IMR-90 (cell line): ENCODE measurements at regions not wholly inside any gene's neighbourhood (a gene's known extent, or its start where the extent isn't known, plus 50 kb on each side); places are given as distances from the start of the nearest gene placed in this dataset.

Experiments
- ATAC-seq: fragments of 200-7000 bp; cut with Tn5 transposase; 2 replicates; pipeline ENCODE4 v1.9.1; 2020; ENCODE audit warnings: low read depth, mild to moderate bottlenecking, moderate library complexity
- BruUV-seq: library from RNA; stranded (reverse); fragments of 400-500 nt; replicated peaks from 2 replicates; lab custom pipeline; 2021; lab: Mats Ljungman, UMichigan
- CTCF ChIA-PET: fragments of 300-600 bp; formaldehyde crosslinking; extraction: SDS; loops from one replicate; lab custom pipeline; 2021; ENCODE audit warnings: antibody characterized with exemption; lab: Yijun Ruan, JAX
- POLR2A ChIA-PET: fragments of 300-600 bp; sonication (Branson Sonifier 250); formaldehyde crosslinking; loops from one replicate; lab custom pipeline; 2022; ENCODE audit warnings: antibody characterized with exemption; ENCODE audit not compliant: unreplicated experiment; lab: Charles Lee
- DNase-seq: peaks from one replicate; pipeline ENCODE4 v3.0.0; 2013
- H2AFZ ChIP-seq: replicated peaks from 2 replicates; pipeline ENCODE3; 2013; ENCODE audit warnings: low read length, mild to moderate bottlenecking; ENCODE audit not compliant: poor library complexity
- H2AK5ac ChIP-seq: 2 replicates; pipeline ENCODE4 v1.6.1; 2013; ENCODE audit warnings: low read depth, low read length, inconsistent platforms
- H2AK9ac ChIP-seq: replicated peaks from 2 replicates; pipeline ENCODE3; 2013; ENCODE audit warnings: mild to moderate bottlenecking, low read depth, low read length, moderate library complexity; ENCODE audit not compliant: poor library complexity
- H2BK120ac ChIP-seq: 2 replicates; pipeline ENCODE4 v1.6.1; 2013; ENCODE audit warnings: low read depth, low read length, inconsistent platforms
- H2BK15ac ChIP-seq: 3 replicates; pipeline ENCODE4 v1.6.1; 2013; ENCODE audit warnings: low read depth, low read length, inconsistent platforms
- H2BK20ac ChIP-seq: 2 replicates; pipeline ENCODE4 v1.6.1; 2013; ENCODE audit warnings: low read depth, mild to moderate bottlenecking, inconsistent platforms, low read length, moderate library complexity
- H2BK5ac ChIP-seq: 2 replicates; pipeline ENCODE4 v1.6.1; 2013; ENCODE audit warnings: mild to moderate bottlenecking, low read depth, low read length, inconsistent platforms; ENCODE audit not compliant: poor library complexity, severe bottlenecking
- H3K14ac ChIP-seq: replicated peaks from 2 replicates; pipeline ENCODE4 v1.6.1; 2013; ENCODE audit warnings: low read depth, low read length, inconsistent platforms
- H3K18ac ChIP-seq: 2 replicates; pipeline ENCODE4 v1.6.1; 2013; ENCODE audit warnings: low read depth, low read length, control low read depth
- H3K23ac ChIP-seq: 2 replicates; pipeline ENCODE4 v1.6.1; 2013; ENCODE audit warnings: low read depth, low read length, inconsistent platforms
- H3K27ac ChIP-seq: 2 replicates; pipeline ENCODE4 v1.5.1; 2013; ENCODE audit warnings: mild to moderate bottlenecking, control low read depth, low read length; ENCODE audit not compliant: insufficient read depth
- H3K27me3 ChIP-seq: 2 replicates; pipeline ENCODE4 v1.6.1; 2013; ENCODE audit warnings: low read length; ENCODE audit not compliant: control insufficient read depth, insufficient read depth
- H3K36me3 ChIP-seq: 2 replicates; pipeline ENCODE4 v1.6.1; 2013; ENCODE audit warnings: low read length, mixed read lengths; ENCODE audit not compliant: control insufficient read depth, insufficient read depth
- H3K4ac ChIP-seq: 2 replicates; pipeline ENCODE4 v1.6.1; 2013; ENCODE audit warnings: low read depth, low read length, inconsistent platforms
- H3K4me1 ChIP-seq: 2 replicates; pipeline ENCODE4 v1.6.1; 2013; ENCODE audit warnings: low read length, mixed read lengths; ENCODE audit not compliant: control insufficient read depth, insufficient read depth
- H3K4me2 ChIP-seq: 2 replicates; pipeline ENCODE4 v1.6.1; 2013; ENCODE audit warnings: low read depth, mild to moderate bottlenecking, control low read depth, low read length, moderate library complexity
- H3K4me3 ChIP-seq: 2 replicates; pipeline ENCODE4 v1.5.1; 2013; ENCODE audit warnings: low read depth, mild to moderate bottlenecking, control low read depth, low read length, moderate library complexity; ENCODE audit not compliant: insufficient read depth
- H3K56ac ChIP-seq: 2 replicates; pipeline ENCODE4 v1.6.1; 2013; ENCODE audit warnings: low read length, inconsistent platforms; ENCODE audit not compliant: insufficient read depth; ENCODE audit errors: extremely low read depth
- H3K79me1 ChIP-seq, 2 experiments: 2 replicates each; pipeline ENCODE4 v1.6.1; 2013; ENCODE audit warnings: low read length in 2 of 2, inconsistent platforms in 1 of 2, low read depth in 1 of 2
- H3K9ac ChIP-seq: 2 replicates; pipeline ENCODE4 v1.6.1; 2013; ENCODE audit warnings: low read depth, low read length, control low read depth
- H3K9me1 ChIP-seq: 2 replicates; pipeline ENCODE4 v1.6.1; 2013; ENCODE audit warnings: low read length, inconsistent platforms; ENCODE audit not compliant: insufficient read depth
- H3K9me3 ChIP-seq: 2 replicates; pipeline ENCODE4 v1.6.1; 2013; ENCODE audit warnings: low read length; ENCODE audit not compliant: control insufficient read depth, insufficient read depth
- H4K20me1 ChIP-seq: 2 replicates; pipeline ENCODE4 v1.6.1; 2013; ENCODE audit warnings: low read length, inconsistent platforms; ENCODE audit not compliant: insufficient read depth
- H4K5ac ChIP-seq: 2 replicates; pipeline ENCODE4 v1.6.1; 2013; ENCODE audit warnings: mild to moderate bottlenecking, low read depth, low read length, control low read depth
- H4K8ac ChIP-seq, 2 experiments: 2 replicates each; pipeline ENCODE4 v1.6.1; 2013; ENCODE audit warnings: low read depth in 2 of 2, low read length in 2 of 2, control low read depth in 1 of 2, inconsistent platforms in 1 of 2
- H4K91ac ChIP-seq: 2 replicates; pipeline ENCODE4 v1.6.1; 2013; ENCODE audit warnings: low read depth, low read length, inconsistent platforms; ENCODE audit not compliant: insufficient read depth
- CEBPB ChIP-seq: IDR thresholded peaks from 2 replicates; pipeline ENCODE4 v1.6.1; 2012; ENCODE audit warnings: low read depth, low read length, improper control_type of control experiment
- FOS ChIP-seq: fragments of 150-350 bp; IDR thresholded peaks from 2 replicates; pipeline ENCODE4 v1.6.1; 2016; ENCODE audit warnings: low read depth, low read length
- MAFK ChIP-seq: IDR thresholded peaks from 2 replicates; pipeline ENCODE4 v1.6.1; 2012; ENCODE audit warnings: low read depth, low read length, improper control_type of control experiment
- MAZ ChIP-seq: IDR thresholded peaks from 2 replicates; pipeline ENCODE4 v1.6.1; 2012; ENCODE audit warnings: low read depth, mild to moderate bottlenecking, low read length, improper control_type of control experiment, moderate library complexity, borderline replicate concordance
- MXI1 ChIP-seq: IDR thresholded peaks from 2 replicates; pipeline ENCODE4 v1.6.1; 2012; ENCODE audit warnings: low read depth, mild to moderate bottlenecking, low read length, moderate library complexity, borderline replicate concordance
- POLR2A ChIP-seq: IDR thresholded peaks from 2 replicates; pipeline ENCODE4 v1.6.1; 2012; ENCODE audit warnings: mild to moderate bottlenecking, low read depth, low read length
- RAD21 ChIP-seq: IDR thresholded peaks from 2 replicates; pipeline ENCODE4 v1.6.1; 2012; ENCODE audit warnings: low read length, improper control_type of control experiment
- RFX5 ChIP-seq: IDR thresholded peaks from 2 replicates; pipeline ENCODE4 v1.8.0; 2012; ENCODE audit warnings: low read depth, mild to moderate bottlenecking, low read length, moderate library complexity
- SMC3 ChIP-seq: fragments of 150-350 bp; IDR thresholded peaks from 2 replicates; pipeline ENCODE4 v1.6.1; 2016; ENCODE audit warnings: low read depth, mild to moderate bottlenecking, antibody characterized with exemption, low read length, moderate library complexity
- WGBS, 2 experiments: methylation state at CpG; one replicate each; pipeline versions ENCODE4 v1.1.5 to v1.1.7; 2013; ENCODE audit warnings: missing lambda C conversion rate in 2 of 2; ENCODE audit not compliant: insufficient read length in 1 of 2; ENCODE audit errors: extremely low coverage in 2 of 2; 5-methylcytosine and 5-hydroxymethylcytosine counted together
- dilution Hi-C: fragments of 300-500 bp; cut with HindIII; formaldehyde crosslinking; loops from one replicate; pipeline ENCODE4 v1.14.3; 2018; ENCODE audit warnings: low sequenced_read_pairs; ENCODE audit not compliant: unreplicated experiment
- in situ Hi-C: fragments of 300-500 bp; cut with MboI; formaldehyde crosslinking; loops from 3 replicates; pipeline ENCODE4 v1.14.3; 2019; ENCODE audit warnings: low sequenced_read_pairs, inconsistent platforms, mixed read lengths
- intact Hi-C: fragments of 100-400 bp; cut with micrococcal nuclease; formaldehyde crosslinking; loops from 2 replicates; pipeline ENCODE4 v1.10.0; 2022
- TF ChIP-seq, protein P1 (sequence below): fragments of 150-350 bp; IDR thresholded peaks from 2 replicates; pipeline ENCODE4 v1.6.1; 2016; ENCODE audit warnings: low read depth, mild to moderate bottlenecking, low read length, moderate library complexity, borderline replicate concordance

DNA sequence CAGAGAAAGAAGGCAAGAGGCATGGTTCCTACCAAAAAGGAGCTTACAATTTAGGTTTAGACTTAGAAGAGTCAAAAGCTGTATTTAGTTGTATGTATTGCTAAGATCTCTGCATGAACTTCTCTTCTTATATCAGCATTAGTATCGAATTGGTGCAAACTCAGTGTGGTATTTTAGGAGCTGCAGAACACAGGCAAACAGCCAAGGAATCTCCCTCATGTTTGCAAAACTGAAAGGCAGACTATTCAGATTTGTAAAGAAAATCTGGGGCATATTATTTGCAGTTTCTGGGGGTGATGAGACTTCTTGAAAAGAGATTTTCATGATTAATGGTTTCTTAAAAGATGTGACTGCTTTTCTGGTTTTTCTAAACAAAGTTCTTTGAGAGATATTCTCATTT, 252.7 kb downstream of the CEMIP2 start:
- H3K56ac ChIP-seq = no peak overlapping the region
- dilution Hi-C loops (no loop called here), intact Hi-C loops (no loop called here), in situ Hi-C loops (no loop called here)
- H4K5ac ChIP-seq = no peak overlapping the region
- no peak overlapping the region for H2AFZ ChIP-seq
- H3K9ac ChIP-seq = no peak overlapping the region
- no TSS peak for BruUV-seq
- H3K14ac ChIP-seq = no peak overlapping the region
- H3K79me1 ChIP-seq = no peaks in the 10 kb centered on the region
- H3K27me3 ChIP-seq = no peaks in the 10 kb centered on the region
- ChIA-PET CTCF (no interaction called here), POLR2A (no interaction called here)
- H3K27ac ChIP-seq = no peak overlapping the region
- H2BK20ac ChIP-seq = no peak overlapping the region
- no peaks in the 10 kb centered on the region for H3K9me1 ChIP-seq
- H3K4ac ChIP-seq = no peak overlapping the region
- H3K36me3 ChIP-seq = no peaks in the 10 kb centered on the region
- DNase-seq = no peak
- no peak overlapping the region for H4K91ac ChIP-seq
- no peak overlapping the region for H3K23ac ChIP-seq
- no peak overlapping the region for H2BK5ac ChIP-seq
- TF ChIP-seq SMC3 (no peak), RFX5 (no peak), MAZ (no peak), RAD21 (no peak), FOS (no peak), MXI1 (no peak), CEBPB (no peak), MAFK (no peak), POLR2A (no peak)
- TF ChIP-seq, protein P1, sequence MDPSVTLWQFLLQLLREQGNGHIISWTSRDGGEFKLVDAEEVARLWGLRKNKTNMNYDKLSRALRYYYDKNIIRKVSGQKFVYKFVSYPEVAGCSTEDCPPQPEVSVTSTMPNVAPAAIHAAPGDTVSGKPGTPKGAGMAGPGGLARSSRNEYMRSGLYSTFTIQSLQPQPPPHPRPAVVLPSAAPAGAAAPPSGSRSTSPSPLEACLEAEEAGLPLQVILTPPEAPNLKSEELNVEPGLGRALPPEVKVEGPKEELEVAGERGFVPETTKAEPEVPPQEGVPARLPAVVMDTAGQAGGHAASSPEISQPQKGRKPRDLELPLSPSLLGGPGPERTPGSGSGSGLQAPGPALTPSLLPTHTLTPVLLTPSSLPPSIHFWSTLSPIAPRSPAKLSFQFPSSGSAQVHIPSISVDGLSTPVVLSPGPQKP = no peak
- no peak overlapping the region for H3K4me2 ChIP-seq
- H3K4me3 ChIP-seq = no peak overlapping the region
- no peak for ATAC-seq
- H3K18ac ChIP-seq = no peak overlapping the region
- H4K8ac ChIP-seq = no peak overlapping the region
- no peak overlapping the region for H2BK15ac ChIP-seq
- H3K4me1 ChIP-seq = no peaks in the 10 kb centered on the region
- no peak overlapping the region for H2AK5ac ChIP-seq
- no peaks in the 10 kb centered on the region for H3K9me3 ChIP-seq
- no peaks in the 10 kb centered on the region for H4K20me1 ChIP-seq
- no peak overlapping the region for H2BK120ac ChIP-seq
- no CpG with 5 or more reads among the region's 1 CpG for WGBS, 2 experiments
- no peak overlapping the region for H2AK9ac ChIP-seq
